Chondrocyte (in vitro differentiated cells): ENCODE measurements at regions not wholly inside any gene's neighbourhood (a gene's known extent, or its start where the extent isn't known, plus 50 kb on each side); places are given as distances from the start of the nearest gene placed in this dataset.

ENCODE experiments used
- DNase-seq: peaks from one replicate; pipeline ENCODE4 v3.0.0; 2021; ENCODE audit warnings: mixed read lengths, low spot score
- H3K27ac Mint-ChIP-seq: one replicate; pipeline ENCODE4 v1.8.0; 2021; ENCODE audit warnings: mild to moderate bottlenecking, moderate library complexity, mixed read lengths; ENCODE audit not compliant: unreplicated experiment
- H3K27me3 Mint-ChIP-seq: 2 replicates; pipeline ENCODE4 v1.8.0; 2021; ENCODE audit warnings: low read depth, mixed read lengths
- H3K36me3 Mint-ChIP-seq: 2 replicates; pipeline ENCODE4 v1.8.0; 2021; ENCODE audit warnings: low read depth, mixed read lengths
- H3K4me1 Mint-ChIP-seq: 2 replicates; pipeline ENCODE4 v1.8.0; 2021; ENCODE audit warnings: low read depth, mild to moderate bottlenecking, mixed read lengths
- H3K4me3 Mint-ChIP-seq: one replicate; pipeline ENCODE4 v1.8.0; 2021; ENCODE audit warnings: mild to moderate bottlenecking, moderate library complexity, mixed read lengths; ENCODE audit not compliant: unreplicated experiment
- H3K9me3 Mint-ChIP-seq: 2 replicates; pipeline ENCODE4 v1.8.0; 2021; ENCODE audit warnings: low read depth, mixed read lengths
- CTCF ChIP-seq: fragments of 200-600 bp; sonication (generic); IDR thresholded peaks from 2 replicates; pipeline ENCODE4 v1.5.0; 2021; ENCODE audit warnings: antibody characterized with exemption, mild to moderate bottlenecking, moderate library complexity

GRCh38 chr11:80010536-80010935 lies 569.7 kb upstream of the TENM4 start:
- Mint-ChIP-seq H3K9me3 (peaks cover 8% of the 10 kb centered on the region), H3K4me1 (peaks cover 4% of the 10 kb centered on the region)
- no peak for TF ChIP-seq CTCF

GRCh38 chr11:80009081-80009480 lies 568.3 kb upstream of the TENM4 start:
- Mint-ChIP-seq H3K9me3 (peaks cover 8% of the 10 kb centered on the region), H3K27ac (no peak overlapping the region), H3K4me1 (peaks cover 4% of the 10 kb centered on the region), H3K36me3 (no peaks in the 10 kb centered on the region), H3K27me3 (peaks cover 3% of the 10 kb centered on the region), H3K4me3 (no peak overlapping the region)
- no peak for DNase-seq
- no peak for TF ChIP-seq CTCF

More at GRCh38 chr11:80010536-80010935, 569.7 kb upstream of the TENM4 start:
- Mint-ChIP-seq H3K4me3 (no peak overlapping the region), H3K36me3 (no peaks in the 10 kb centered on the region), H3K27me3 (peaks cover 3% of the 10 kb centered on the region), H3K27ac (no peak overlapping the region)
- no peak for DNase-seq

GRCh38 chr11:80007616-80008015 lies 566.8 kb upstream of the TENM4 start:
- Mint-ChIP-seq H3K27ac (no peak overlapping the region), H3K36me3 (no peaks in the 10 kb centered on the region), H3K4me3 (no peak overlapping the region), H3K4me1 (peaks cover 4% of the 10 kb centered on the region), H3K27me3 (peaks cover 3% of the 10 kb centered on the region), H3K9me3 (peaks cover 8% of the 10 kb centered on the region)
- no peak for TF ChIP-seq CTCF
- DNase-seq: no peak

GRCh38 chr11:79990141-79990540 lies 549.3 kb upstream of the TENM4 start:
- no peaks in the 10 kb centered on the region for H3K4me1 Mint-ChIP-seq
- DNase-seq: no peak
- H3K36me3 Mint-ChIP-seq: no peaks in the 10 kb centered on the region
- no peaks in the 10 kb centered on the region for H3K9me3 Mint-ChIP-seq
- H3K4me3 Mint-ChIP-seq: no peak overlapping the region
- H3K27ac Mint-ChIP-seq: no peak overlapping the region
- TF ChIP-seq CTCF: no peak
- peaks cover 19% of the 10 kb centered on the region for H3K27me3 Mint-ChIP-seq

GRCh38 chr11:79982185-79982584 lies 541.4 kb upstream of the TENM4 start:
- H3K9me3 Mint-ChIP-seq: no peaks in the 10 kb centered on the region
- peaks cover 11% of the 10 kb centered on the region for H3K27me3 Mint-ChIP-seq
- DNase-seq: no peak
- no peak for TF ChIP-seq CTCF
- H3K4me3 Mint-ChIP-seq: no peak overlapping the region
- no peaks in the 10 kb centered on the region for H3K4me1 Mint-ChIP-seq
- H3K27ac Mint-ChIP-seq: no peak overlapping the region
- H3K36me3 Mint-ChIP-seq: no peaks in the 10 kb centered on the region
